ENCODE measurements at regions not wholly inside any gene's neighbourhood (a gene's known extent, or its start where the extent isn't known, plus 50 kb on each side); places are given as distances from the start of the nearest gene placed in this dataset.

- no peak for TF ChIP-seq CTCF (IDR thresholded peaks at IDR 0.05)
Measured at GRCh38 chr20:30484009-30484748, 773.3 kb upstream of the DEFB115 start.

DNA sequence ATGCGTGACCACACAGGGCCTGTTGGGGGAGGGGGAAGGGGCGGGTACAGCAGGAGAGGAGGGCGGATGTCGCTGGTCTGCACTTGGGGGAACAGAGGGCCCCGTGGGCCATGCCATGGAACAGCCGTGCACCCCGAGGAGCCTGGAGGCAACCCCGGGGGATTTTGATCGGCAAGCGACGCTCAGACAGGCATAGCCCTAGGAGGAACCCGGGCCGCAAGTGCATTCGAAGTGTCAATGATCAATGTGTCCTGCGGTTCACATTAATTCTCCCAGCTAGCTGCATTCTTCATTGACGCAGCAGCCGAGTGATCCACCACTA lies 772.8 kb upstream of the DEFB115 start:
- no peak for TF ChIP-seq CTCF (IDR thresholded peaks at IDR 0.05)

DNA sequence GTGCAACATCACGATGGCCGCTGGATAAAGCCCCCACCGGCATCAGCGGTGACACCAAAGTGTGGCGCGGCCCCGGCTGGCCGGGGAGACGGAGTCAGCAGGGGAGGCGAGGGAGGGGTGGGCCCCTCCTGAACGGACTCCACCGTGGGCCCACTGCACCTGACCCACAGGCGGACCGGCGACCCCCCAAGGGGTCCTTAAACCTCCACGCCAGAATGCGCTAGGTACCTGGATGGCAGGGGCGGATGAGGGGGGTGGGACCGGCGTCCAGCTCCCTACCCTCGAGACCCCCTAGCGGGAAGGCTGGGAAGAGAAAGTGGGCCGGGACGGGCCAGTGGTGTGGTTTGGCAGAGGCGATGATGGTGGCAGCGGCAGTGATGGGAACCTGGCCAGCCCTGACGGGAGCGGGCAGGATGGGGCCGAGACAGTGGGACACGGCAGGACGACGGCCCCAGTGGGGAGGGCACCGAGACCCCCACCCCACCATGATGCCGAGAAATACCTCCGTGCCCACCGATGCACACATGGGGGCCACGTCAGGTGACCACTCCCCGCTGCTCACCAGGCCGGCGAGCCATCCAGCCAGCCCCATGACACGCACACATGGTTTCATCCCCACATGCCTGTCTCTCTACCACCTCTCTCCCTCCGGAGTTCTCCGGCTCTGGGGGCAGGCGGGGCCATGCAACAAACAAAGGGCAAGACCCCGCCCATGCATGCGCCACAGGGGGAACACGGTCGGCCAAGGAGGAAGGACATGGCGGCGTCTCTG lies 771.9 kb upstream of the DEFB115 start:
- TF ChIP-seq CTCF (IDR thresholded peaks at IDR 0.05): no peak

- TF ChIP-seq CTCF (IDR thresholded peaks at IDR 0.05): no peak
Measured at GRCh38 chr20:30486103-30486478, 771.4 kb upstream of the DEFB115 start.

DNA sequence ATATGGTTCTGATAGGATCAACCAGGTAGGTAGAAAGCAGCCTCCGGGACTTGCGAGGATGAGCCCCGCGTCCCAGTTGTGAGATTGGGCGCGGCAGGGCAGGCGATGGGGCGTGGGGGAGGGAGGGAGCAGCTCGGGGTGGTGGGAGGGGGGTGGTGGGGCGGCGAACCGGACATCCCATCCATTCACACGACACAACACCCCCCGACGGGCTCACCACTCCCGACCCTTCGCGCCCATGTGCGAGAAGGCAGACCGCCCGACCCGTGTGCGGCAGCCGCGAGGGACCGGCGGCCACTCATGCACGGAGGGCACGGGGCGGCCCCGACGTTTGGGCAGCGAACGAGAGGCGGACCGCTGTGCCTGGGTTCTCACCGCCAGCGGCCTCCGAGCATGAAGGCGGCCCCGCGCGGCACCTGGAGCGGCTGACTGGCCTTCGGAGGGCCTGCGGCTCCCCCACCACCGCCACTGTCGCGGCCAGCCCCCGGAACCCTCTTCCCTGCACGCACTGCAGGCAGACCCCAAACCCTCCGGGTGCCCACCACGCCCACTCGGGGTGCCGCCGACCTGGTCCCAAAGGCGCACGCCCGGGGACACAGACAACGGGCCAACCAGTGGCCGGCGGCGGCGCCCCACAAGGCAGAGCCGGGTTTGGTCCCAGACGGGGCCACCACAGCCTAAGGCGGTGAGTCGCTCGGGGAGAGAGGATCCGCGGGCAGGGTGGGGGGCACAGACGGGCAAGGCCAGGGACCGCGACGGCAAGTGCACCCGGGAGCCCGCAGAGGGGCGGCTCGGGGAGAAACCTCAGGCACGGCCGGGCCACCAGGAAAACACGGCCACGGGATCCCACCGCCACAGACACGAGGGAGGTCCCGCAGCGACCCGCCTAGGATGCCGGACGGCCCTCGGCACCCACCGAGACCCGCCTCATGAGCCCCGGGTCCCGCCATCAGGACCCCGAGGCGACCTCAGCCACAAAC lies 769.2 kb upstream of the DEFB115 start:
- no peak for TF ChIP-seq CTCF (IDR thresholded peaks at IDR 0.05)

DNA sequence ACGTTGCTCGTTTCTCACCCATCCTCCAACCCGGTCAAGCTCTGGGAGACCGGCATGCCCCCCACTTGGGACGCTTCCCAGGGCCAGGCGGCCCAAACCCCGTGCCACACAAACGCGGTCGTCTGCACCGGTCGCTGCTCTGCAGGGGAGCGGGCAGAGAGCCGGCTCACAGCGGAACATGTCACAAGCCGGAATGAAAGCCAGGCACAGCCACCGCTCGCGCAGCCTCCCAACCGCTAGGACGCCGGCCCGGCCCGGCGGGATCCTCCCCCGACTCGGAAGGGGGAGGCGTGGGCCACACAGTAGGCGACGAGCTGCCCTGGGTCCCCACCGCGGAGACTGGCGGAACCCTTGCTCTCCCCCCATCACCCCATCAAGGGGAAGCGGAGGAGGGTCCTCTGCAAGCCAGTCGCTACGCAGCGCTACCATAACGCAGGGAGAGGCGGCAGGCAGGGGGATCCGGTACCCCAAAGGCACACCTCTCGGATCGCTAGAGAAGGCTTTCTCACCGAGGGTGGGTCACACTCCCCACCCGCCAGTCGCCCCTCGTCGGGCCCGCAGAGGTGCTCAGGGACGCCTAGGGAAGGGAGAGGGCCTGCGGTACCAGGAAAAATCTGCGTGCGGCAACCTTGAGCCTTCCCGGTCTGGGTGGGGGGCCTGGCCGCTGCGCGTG lies 768.4 kb upstream of the DEFB115 start:
- TF ChIP-seq CTCF (IDR thresholded peaks at IDR 0.05): no peak

- no peak for TF ChIP-seq CTCF (IDR thresholded peaks at IDR 0.05)
Measured at GRCh38 chr20:30489614-30490003, 767.9 kb upstream of the DEFB115 start.

Data from LNCAP (cell line).